Keratinocyte (primary cell): ENCODE measurements at regions not wholly inside any gene's neighbourhood (a gene's known extent, or its start where the extent isn't known, plus 50 kb on each side); places are given as distances from the start of the nearest gene placed in this dataset.

Experiments
- DNase-seq: peaks from one replicate; pipeline ENCODE4 v3.0.0-alpha.2; 2011; ENCODE audit warnings: low read depth, missing footprints, low spot score
- FAIRE-seq: peaks from 2 replicates; lab custom pipeline; 2011; peaks lifted over from hg19 to GRCh38; lab: Jason Lieb, UNC
- H2AFZ ChIP-seq: 2 replicates; pipeline ENCODE4 v1.6.0; 2012; ENCODE audit warnings: low read length, control low read depth, inconsistent platforms; ENCODE audit not compliant: control insufficient read depth
- H3K27ac ChIP-seq: 2 replicates; pipeline ENCODE4 v1.5.1; 2011; ENCODE audit warnings: low read length; ENCODE audit not compliant: control insufficient read depth, insufficient read depth
- H3K27me3 ChIP-seq: 3 replicates; pipeline ENCODE4 v1.6.0; 2011; ENCODE audit warnings: low read length; ENCODE audit not compliant: control insufficient read depth, insufficient read depth; ENCODE audit errors: extremely low read depth
- H3K36me3 ChIP-seq, 2 experiments: 2 replicates in 1 of 2; 3 replicates in 1 of 2; pipeline ENCODE4 v1.5.1; 2011; ENCODE audit warnings: low read length in 2 of 2, mild to moderate bottlenecking in 1 of 2; ENCODE audit not compliant: control insufficient read depth in 2 of 2, insufficient read depth in 2 of 2; ENCODE audit errors: extremely low read depth in 1 of 2
- H3K4me1 ChIP-seq: 3 replicates; pipeline ENCODE4 v1.5.1; 2011; ENCODE audit warnings: low read length; ENCODE audit not compliant: control insufficient read depth, insufficient read depth; ENCODE audit errors: extremely low read depth
- H3K4me2 ChIP-seq: 3 replicates; pipeline ENCODE4 v1.6.0; 2011; ENCODE audit warnings: low read depth, low read length; ENCODE audit not compliant: control insufficient read depth, insufficient read depth; ENCODE audit errors: extremely low read depth
- H3K4me3 ChIP-seq, 3 experiments: fragments of 200-600 bp in 1 of 3; sonication (generic) in 1 of 3; 2 replicates in 2 of 3; 3 replicates in 1 of 3; pipeline ENCODE4 v1.5.1; 2011 to 2016; ENCODE audit warnings: low read length in 3 of 3, mild to moderate bottlenecking in 3 of 3, control low read depth in 2 of 3, inconsistent platforms in 1 of 3, low read depth in 1 of 3, mixed read lengths in 1 of 3, mixed run types in 1 of 3, moderate library complexity in 1 of 3; ENCODE audit not compliant: control insufficient read depth in 2 of 3, insufficient read depth in 2 of 3; ENCODE audit errors: extremely low read depth in 1 of 3
- H3K79me2 ChIP-seq: 2 replicates; pipeline ENCODE4 v1.6.0; 2012; ENCODE audit warnings: low read length; ENCODE audit not compliant: control insufficient read depth, insufficient read depth
- H3K9ac ChIP-seq: 3 replicates; pipeline ENCODE4 v1.6.0; 2011; ENCODE audit warnings: low read length; ENCODE audit not compliant: control insufficient read depth, insufficient read depth; ENCODE audit errors: extremely low read depth
- H3K9me1 ChIP-seq: 3 replicates; pipeline ENCODE4 v1.6.0; 2011; ENCODE audit warnings: low read length; ENCODE audit not compliant: control insufficient read depth, insufficient read depth; ENCODE audit errors: extremely low read depth
- H3K9me3 ChIP-seq: 2 replicates; pipeline ENCODE4 v1.5.1; 2012; ENCODE audit warnings: low read depth, low read length; ENCODE audit not compliant: control insufficient read depth
- H4K20me1 ChIP-seq: 3 replicates; pipeline ENCODE4 v1.6.0; 2011; ENCODE audit warnings: low read length; ENCODE audit not compliant: control insufficient read depth, insufficient read depth; ENCODE audit errors: extremely low read depth
- EZH2 ChIP-seq: IDR thresholded peaks from one replicate; pipeline ENCODE4 v1.6.1; 2012; ENCODE audit warnings: inconsistent platforms, mild to moderate bottlenecking, low read length, moderate library complexity
- dilution Hi-C: fragments of 300-500 bp; cut with MboI; formaldehyde crosslinking; loops from one replicate; pipeline ENCODE4 v1.7.0; 2020; ENCODE audit warnings: low sequenced_read_pairs; ENCODE audit not compliant: extremely low pct_ligation_motif_present
- TF ChIP-seq, protein P1 (sequence below), 3 experiments: IDR thresholded peaks in 1 of 3; conservative IDR thresholded peaks in 1 of 3; optimal IDR thresholded peaks in 1 of 3; 2 replicates in 2 of 3; 3 replicates in 1 of 3; pipeline versions ENCODE3 to v1.5.1; 2011; ENCODE audit warnings: low read length in 3 of 3, mild to moderate bottlenecking in 3 of 3, moderate library complexity in 2 of 3, control low read depth in 1 of 3, inconsistent platforms in 1 of 3; ENCODE audit not compliant: insufficient read depth in 2 of 3; ENCODE audit errors: extremely low read depth in 1 of 3

DNA sequence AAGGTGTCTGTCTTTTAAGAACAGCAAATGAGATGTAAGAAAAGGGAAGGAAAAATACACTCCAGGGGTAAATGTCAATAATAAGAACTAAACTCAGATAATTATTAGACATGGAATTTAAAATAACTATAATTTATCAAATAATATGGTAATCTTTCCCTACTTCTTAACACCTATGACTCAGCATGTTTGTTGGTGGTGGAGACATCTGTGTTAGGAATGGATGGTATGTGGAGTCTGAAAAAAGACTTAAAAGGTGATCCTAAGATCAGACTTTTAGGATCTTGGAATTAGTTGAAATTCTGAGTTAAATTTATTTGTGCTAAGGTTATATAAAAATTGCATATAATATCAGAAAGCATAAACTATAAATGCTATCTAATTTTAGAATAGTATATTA lies 915.1 kb downstream of the SLITRK5 start:
- no peaks in the 10 kb centered on the region for H3K9me1 ChIP-seq
- dilution Hi-C loops, result no loop called here
- H3K27me3 ChIP-seq, result no peaks in the 10 kb centered on the region
- no peak for FAIRE-seq
- H3K36me3 ChIP-seq, result no peaks in the 10 kb centered on the region
- H3K4me2 ChIP-seq, result no peak overlapping the region
- no peak overlapping the region for H2AFZ ChIP-seq
- no peak overlapping the region for H3K4me3 ChIP-seq
- H3K27ac ChIP-seq, result no peak overlapping the region
- H3K9ac ChIP-seq, result no peak overlapping the region
- no peaks in the 10 kb centered on the region for H3K79me2 ChIP-seq
- no peaks in the 10 kb centered on the region for H3K4me1 ChIP-seq
- TF ChIP-seq EZH2, result no peak
- TF ChIP-seq, protein P1, sequence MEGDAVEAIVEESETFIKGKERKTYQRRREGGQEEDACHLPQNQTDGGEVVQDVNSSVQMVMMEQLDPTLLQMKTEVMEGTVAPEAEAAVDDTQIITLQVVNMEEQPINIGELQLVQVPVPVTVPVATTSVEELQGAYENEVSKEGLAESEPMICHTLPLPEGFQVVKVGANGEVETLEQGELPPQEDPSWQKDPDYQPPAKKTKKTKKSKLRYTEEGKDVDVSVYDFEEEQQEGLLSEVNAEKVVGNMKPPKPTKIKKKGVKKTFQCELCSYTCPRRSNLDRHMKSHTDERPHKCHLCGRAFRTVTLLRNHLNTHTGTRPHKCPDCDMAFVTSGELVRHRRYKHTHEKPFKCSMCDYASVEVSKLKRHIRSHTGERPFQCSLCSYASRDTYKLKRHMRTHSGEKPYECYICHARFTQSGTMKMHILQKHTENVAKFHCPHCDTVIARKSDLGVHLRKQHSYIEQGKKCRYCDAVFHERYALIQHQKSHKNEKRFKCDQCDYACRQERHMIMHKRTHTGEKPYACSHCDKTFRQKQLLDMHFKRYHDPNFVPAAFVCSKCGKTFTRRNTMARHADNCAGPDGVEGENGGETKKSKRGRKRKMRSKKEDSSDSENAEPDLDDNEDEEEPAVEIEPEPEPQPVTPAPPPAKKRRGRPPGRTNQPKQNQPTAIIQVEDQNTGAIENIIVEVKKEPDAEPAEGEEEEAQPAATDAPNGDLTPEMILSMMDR (optimal IDR thresholded peaks at IDR 0.05 in 1 of 3, IDR thresholded peaks at IDR 0.05 in 1 of 3, conservative IDR thresholded peaks at IDR 0.05 in 1 of 3; ENCODE audit: extremely low read depth in 1 of 3, insufficient read depth in 2 of 3, low read length in 3 of 3), result no peak
- H3K9me3 ChIP-seq, result no peaks in the 10 kb centered on the region
- DNase-seq, result no peak
- no peaks in the 10 kb centered on the region for H4K20me1 ChIP-seq

DNA sequence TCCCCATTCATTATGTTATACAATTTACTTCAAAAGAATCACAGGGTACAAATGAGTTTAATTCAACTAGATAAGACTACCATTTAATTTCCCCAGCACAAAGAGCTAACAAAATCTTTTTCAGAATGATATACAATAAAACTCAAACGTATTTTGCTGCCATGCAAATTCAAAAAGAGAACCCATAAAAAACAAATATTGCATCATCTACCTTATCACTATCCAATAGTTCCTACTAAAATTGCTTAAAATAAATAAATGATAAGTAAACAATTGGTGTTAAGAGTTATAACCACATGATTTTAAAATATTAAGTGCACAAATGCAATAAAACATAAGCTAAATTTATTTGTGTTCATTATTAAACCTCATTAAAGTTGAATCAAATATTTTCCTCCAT lies 919.4 kb downstream of the SLITRK5 start:
- peaks cover 3% of the 10 kb centered on the region for H3K9me3 ChIP-seq
- H3K9ac ChIP-seq, result no peak overlapping the region
- dilution Hi-C loops, result no loop called here
- no peak overlapping the region for H2AFZ ChIP-seq
- no peak overlapping the region for H3K4me2 ChIP-seq
- TF ChIP-seq, protein P1 (optimal IDR thresholded peaks at IDR 0.05 in 1 of 3, IDR thresholded peaks at IDR 0.05 in 1 of 3, conservative IDR thresholded peaks at IDR 0.05 in 1 of 3; ENCODE audit: extremely low read depth in 1 of 3, insufficient read depth in 2 of 3, low read length in 3 of 3), result no peak
- no peak for TF ChIP-seq EZH2
- no peaks in the 10 kb centered on the region for H3K79me2 ChIP-seq
- no peak for FAIRE-seq
- no peak overlapping the region for H3K4me3 ChIP-seq
- H3K36me3 ChIP-seq, result no peaks in the 10 kb centered on the region
- no peak for DNase-seq
- H4K20me1 ChIP-seq, result no peaks in the 10 kb centered on the region
- no peak overlapping the region for H3K27ac ChIP-seq
- H3K27me3 ChIP-seq, result no peaks in the 10 kb centered on the region
- no peaks in the 10 kb centered on the region for H3K9me1 ChIP-seq
- H3K4me1 ChIP-seq, result no peaks in the 10 kb centered on the region
